OCI-LY7 (cell line): ENCODE measurements at regions not wholly inside any gene's neighbourhood (a gene's known extent, or its start where the extent isn't known, plus 50 kb on each side); places are given as distances from the start of the nearest gene placed in this dataset.

Experiments used
- EZH2phosphoT487 ChIP-seq: fragments of 200-600 bp; sonication (generic); IDR thresholded peaks from 2 replicates; pipeline ENCODE4 v1.6.1; 2018; ENCODE audit warnings: low read depth, borderline replicate concordance, mild to moderate bottlenecking, mixed run types, antibody characterized with exemption, low read length, moderate library complexity, mixed read lengths
- TF ChIP-seq, protein P1 (sequence below): fragments of 200-600 bp; sonication (generic); conservative IDR thresholded peaks from 2 replicates; pipeline ENCODE4 v1.5.1; 2014; ENCODE audit warnings: mild to moderate bottlenecking, antibody characterized with exemption, low read length, moderate library complexity, mixed read lengths

DNA sequence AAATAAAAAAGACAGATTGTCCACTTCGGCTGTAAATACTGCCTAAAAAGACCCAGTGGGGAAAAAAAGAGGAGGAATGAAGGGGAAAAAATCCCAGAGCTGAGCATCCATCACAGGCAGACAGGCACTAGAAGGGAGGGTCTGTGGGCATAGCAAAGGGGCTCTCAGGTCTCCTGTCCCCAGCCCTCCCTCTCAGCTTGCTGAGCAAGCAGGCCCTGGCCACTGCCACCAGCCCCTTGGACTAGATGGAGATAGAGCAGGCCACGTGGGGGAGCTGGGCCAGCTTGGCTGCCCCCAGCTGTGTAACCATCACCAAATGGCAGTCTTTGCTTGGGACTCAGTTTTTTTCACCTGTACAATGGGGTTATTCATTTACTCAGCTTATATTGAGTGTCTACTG is 141.6 kb upstream of the UNC5B start:
- TF ChIP-seq, protein P1, sequence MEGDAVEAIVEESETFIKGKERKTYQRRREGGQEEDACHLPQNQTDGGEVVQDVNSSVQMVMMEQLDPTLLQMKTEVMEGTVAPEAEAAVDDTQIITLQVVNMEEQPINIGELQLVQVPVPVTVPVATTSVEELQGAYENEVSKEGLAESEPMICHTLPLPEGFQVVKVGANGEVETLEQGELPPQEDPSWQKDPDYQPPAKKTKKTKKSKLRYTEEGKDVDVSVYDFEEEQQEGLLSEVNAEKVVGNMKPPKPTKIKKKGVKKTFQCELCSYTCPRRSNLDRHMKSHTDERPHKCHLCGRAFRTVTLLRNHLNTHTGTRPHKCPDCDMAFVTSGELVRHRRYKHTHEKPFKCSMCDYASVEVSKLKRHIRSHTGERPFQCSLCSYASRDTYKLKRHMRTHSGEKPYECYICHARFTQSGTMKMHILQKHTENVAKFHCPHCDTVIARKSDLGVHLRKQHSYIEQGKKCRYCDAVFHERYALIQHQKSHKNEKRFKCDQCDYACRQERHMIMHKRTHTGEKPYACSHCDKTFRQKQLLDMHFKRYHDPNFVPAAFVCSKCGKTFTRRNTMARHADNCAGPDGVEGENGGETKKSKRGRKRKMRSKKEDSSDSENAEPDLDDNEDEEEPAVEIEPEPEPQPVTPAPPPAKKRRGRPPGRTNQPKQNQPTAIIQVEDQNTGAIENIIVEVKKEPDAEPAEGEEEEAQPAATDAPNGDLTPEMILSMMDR, result no peak
- TF ChIP-seq EZH2phosphoT487, result no peak
